ENCODE measurements at regions not wholly inside any gene's neighbourhood (a gene's known extent, or its start where the extent isn't known, plus 50 kb on each side); places are given as distances from the start of the nearest gene placed in this dataset.

DNA sequence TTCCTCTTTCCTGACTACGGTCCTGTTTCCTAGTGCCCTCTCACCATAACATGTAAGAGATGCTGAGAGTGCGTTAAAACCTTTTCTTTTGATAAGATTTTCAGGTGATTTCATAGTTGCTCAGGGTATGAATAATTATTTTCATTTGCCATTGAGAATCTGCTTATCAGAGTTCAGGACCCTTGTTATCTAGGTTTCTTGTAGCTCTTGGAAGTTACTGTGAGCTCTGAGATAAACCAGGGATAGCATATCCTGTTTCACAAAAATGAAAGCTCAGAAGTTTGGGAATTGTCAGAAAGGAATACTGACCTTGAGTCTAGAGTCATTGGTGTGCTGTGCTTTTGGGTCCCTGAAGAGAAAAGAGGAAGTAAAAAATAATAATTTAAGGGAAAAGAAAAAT, 76.8 kb upstream of the PRKG1 start:
- TF ChIP-seq CTCF (IDR thresholded peaks at IDR 0.05; ENCODE audit: insufficient read depth, low read length, poor library complexity, severe bottlenecking) (no peak), EZH2phosphoT487 (conservative IDR thresholded peaks at IDR 0.05; ENCODE audit: low read length) (no peak)
- Histone ChIP-seq H3K27ac (ENCODE audit: low read depth, low read length) (no peak overlapping the region), H3K4me3 (ENCODE audit: insufficient read depth, low read length, poor library complexity, severe bottlenecking) (no peak overlapping the region), H3K79me2 (ENCODE audit: insufficient read depth, low read length) (no peaks in the 10 kb centered on the region), H3K4me2 (ENCODE audit: low read depth, low read length, poor library complexity, severe bottlenecking) (no peak overlapping the region), H3F3A (ENCODE audit: insufficient read depth) (no peaks in the 10 kb centered on the region), H3K9ac (ENCODE audit: low read length) (no peak overlapping the region), H3K27me3 (ENCODE audit: low read length) (no peaks in the 10 kb centered on the region), H2AFZ (ENCODE audit: low read depth, low read length, severe bottlenecking) (no peak overlapping the region), H3K9me3 (ENCODE audit: insufficient read depth, low read length) (no peaks in the 10 kb centered on the region), H4K20me1 (ENCODE audit: low read depth, low read length) (no peaks in the 10 kb centered on the region), H3K36me3 (ENCODE audit: low read length) (no peaks in the 10 kb centered on the region), H3K9me2 (replicated peaks; ENCODE audit: insufficient read depth, low read length) (no peaks in the 10 kb centered on the region)

DNA sequence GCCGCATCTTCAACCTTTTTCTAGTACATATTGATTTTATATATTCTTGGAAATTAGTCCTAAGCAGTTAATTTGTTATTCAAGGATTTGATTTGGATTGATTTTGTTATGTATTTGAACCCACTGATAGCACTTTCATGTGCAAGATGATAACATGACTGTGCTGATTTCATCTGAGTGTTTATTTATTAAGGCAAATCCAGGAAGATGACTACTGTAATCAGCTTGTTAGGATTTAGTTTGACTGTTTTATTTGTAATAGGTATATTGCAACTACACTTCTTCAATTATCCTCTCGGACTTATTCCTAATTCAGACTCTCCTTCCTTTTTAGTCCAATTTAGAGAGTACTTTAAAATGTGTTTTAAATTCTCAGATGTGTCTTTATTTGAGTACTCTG, 75.1 kb upstream of the PRKG1 start:
- H3K27me3 ChIP-seq (ENCODE audit: low read length), result no peaks in the 10 kb centered on the region
- no peak overlapping the region for H2AFZ ChIP-seq (ENCODE audit: low read depth, low read length, severe bottlenecking)
- H3K4me3 ChIP-seq (ENCODE audit: insufficient read depth, low read length, poor library complexity, severe bottlenecking), result no peak overlapping the region
- no peaks in the 10 kb centered on the region for H3K79me2 ChIP-seq (ENCODE audit: insufficient read depth, low read length)
- no peak overlapping the region for H3K27ac ChIP-seq (ENCODE audit: low read depth, low read length)
- no peaks in the 10 kb centered on the region for H3K9me3 ChIP-seq (ENCODE audit: insufficient read depth, low read length)
- no peaks in the 10 kb centered on the region for H3K9me2 ChIP-seq (replicated peaks; ENCODE audit: insufficient read depth, low read length)
- H3K36me3 ChIP-seq (ENCODE audit: low read length), result no peaks in the 10 kb centered on the region
- no peaks in the 10 kb centered on the region for H3F3A ChIP-seq (ENCODE audit: insufficient read depth)
- no peaks in the 10 kb centered on the region for H4K20me1 ChIP-seq (ENCODE audit: low read depth, low read length)
- TF ChIP-seq CTCF (IDR thresholded peaks at IDR 0.05; ENCODE audit: insufficient read depth, low read length, poor library complexity, severe bottlenecking) (no peak), EZH2phosphoT487 (conservative IDR thresholded peaks at IDR 0.05; ENCODE audit: low read length) (no peak)
- H3K9ac ChIP-seq (ENCODE audit: low read length), result no peak overlapping the region
- no peak overlapping the region for H3K4me2 ChIP-seq (ENCODE audit: low read depth, low read length, poor library complexity, severe bottlenecking)

GRCh38 chr10:51000164-51000563, 74.1 kb upstream of the PRKG1 start:
- no peaks in the 10 kb centered on the region for H4K20me1 ChIP-seq (ENCODE audit: low read depth, low read length)
- no peaks in the 10 kb centered on the region for H3K27me3 ChIP-seq (ENCODE audit: low read length)
- TF ChIP-seq CTCF (IDR thresholded peaks at IDR 0.05; ENCODE audit: insufficient read depth, low read length, poor library complexity, severe bottlenecking) (no peak), EZH2phosphoT487 (conservative IDR thresholded peaks at IDR 0.05; ENCODE audit: low read length) (no peak)
- H3F3A ChIP-seq (ENCODE audit: insufficient read depth), result no peaks in the 10 kb centered on the region
- H3K9ac ChIP-seq (ENCODE audit: low read length), result no peak overlapping the region
- H2AFZ ChIP-seq (ENCODE audit: low read depth, low read length, severe bottlenecking), result no peak overlapping the region
- H3K9me2 ChIP-seq (replicated peaks; ENCODE audit: insufficient read depth, low read length), result no peaks in the 10 kb centered on the region
- H3K36me3 ChIP-seq (ENCODE audit: low read length), result no peaks in the 10 kb centered on the region
- no peak overlapping the region for H3K4me2 ChIP-seq (ENCODE audit: low read depth, low read length, poor library complexity, severe bottlenecking)
- no peak overlapping the region for H3K4me3 ChIP-seq (ENCODE audit: insufficient read depth, low read length, poor library complexity, severe bottlenecking)
- H3K27ac ChIP-seq (ENCODE audit: low read depth, low read length), result no peak overlapping the region
- H3K79me2 ChIP-seq (ENCODE audit: insufficient read depth, low read length), result no peaks in the 10 kb centered on the region
- no peaks in the 10 kb centered on the region for H3K9me3 ChIP-seq (ENCODE audit: insufficient read depth, low read length)

DNA sequence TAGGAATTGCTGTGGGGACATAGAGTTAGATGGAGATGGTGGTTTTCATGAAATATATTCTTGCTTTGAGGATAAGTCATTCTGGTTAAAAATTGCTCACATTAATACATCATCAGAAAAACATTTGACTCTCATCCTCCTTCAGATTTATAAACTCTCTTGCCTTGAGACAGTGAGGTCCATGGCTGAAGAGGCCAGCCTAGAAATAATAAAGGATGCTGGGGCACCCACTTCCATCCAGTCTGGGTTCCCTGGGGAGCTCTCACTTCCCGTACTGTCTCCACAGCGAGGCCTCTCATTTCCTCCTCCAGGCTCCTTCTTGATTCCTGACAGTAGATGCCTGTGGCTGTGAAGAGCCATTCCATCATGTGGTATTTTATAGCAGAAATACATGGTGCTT, 73.3 kb upstream of the PRKG1 start:
- Histone ChIP-seq H3K9me3 (ENCODE audit: insufficient read depth, low read length) (no peaks in the 10 kb centered on the region), H3F3A (ENCODE audit: insufficient read depth) (no peaks in the 10 kb centered on the region), H3K27me3 (ENCODE audit: low read length) (no peaks in the 10 kb centered on the region), H2AFZ (ENCODE audit: low read depth, low read length, severe bottlenecking) (no peak overlapping the region), H3K9ac (ENCODE audit: low read length) (no peak overlapping the region), H4K20me1 (ENCODE audit: low read depth, low read length) (no peaks in the 10 kb centered on the region), H3K4me2 (ENCODE audit: low read depth, low read length, poor library complexity, severe bottlenecking) (no peak overlapping the region), H3K79me2 (ENCODE audit: insufficient read depth, low read length) (no peaks in the 10 kb centered on the region), H3K27ac (ENCODE audit: low read depth, low read length) (no peak overlapping the region), H3K9me2 (replicated peaks; ENCODE audit: insufficient read depth, low read length) (no peaks in the 10 kb centered on the region), H3K4me3 (ENCODE audit: insufficient read depth, low read length, poor library complexity, severe bottlenecking) (no peak overlapping the region), H3K36me3 (ENCODE audit: low read length) (no peaks in the 10 kb centered on the region)
- TF ChIP-seq CTCF (IDR thresholded peaks at IDR 0.05; ENCODE audit: insufficient read depth, low read length, poor library complexity, severe bottlenecking), result no peak
- TF ChIP-seq EZH2phosphoT487 (conservative IDR thresholded peaks at IDR 0.05; ENCODE audit: low read length), result no peak

Data from SU-DHL-6 (cell line).